Natural killer cell (primary cell): ENCODE measurements at regions not wholly inside any gene's neighbourhood (a gene's known extent, or its start where the extent isn't known, plus 50 kb on each side); places are given as distances from the start of the nearest gene placed in this dataset.

Source experiments
- ATAC-seq, 3 donors: fragments of 150-1000 bp in 2 of 3; fragments of 200-7000 bp in 1 of 3; cut with Tn5 transposase; 1 replicate in 1 of 3; 2 replicates in 2 of 3; pipeline ENCODE4 v1.10.0; 2021; ENCODE audit warnings: mild to moderate bottlenecking in 2 of 3, moderate library complexity in 2 of 3
- DNase-seq, 2 donors: peaks; one replicate each; pipeline versions ENCODE4 v3.0.0 to v3.0.0-alpha.2; 2013 to 2021; ENCODE audit warnings: mixed read lengths in 1 of 2
- H3K27ac ChIP-seq: one replicate; pipeline ENCODE4 v1.5.1; 2013; ENCODE audit warnings: mild to moderate bottlenecking, low read length
- H3K27me3 ChIP-seq: one replicate; pipeline ENCODE4 v1.6.1; 2013; ENCODE audit warnings: low read length; ENCODE audit not compliant: control insufficient read depth, insufficient read depth
- H3K36me3 ChIP-seq: one replicate; pipeline ENCODE4 v1.6.1; 2013; ENCODE audit warnings: low read length; ENCODE audit not compliant: control insufficient read depth, insufficient read depth
- H3K4me1 ChIP-seq: one replicate; pipeline ENCODE4 v1.6.1; 2013; ENCODE audit warnings: low read length; ENCODE audit not compliant: control insufficient read depth, insufficient read depth
- H3K4me3 ChIP-seq: one replicate; pipeline ENCODE4 v1.5.1; 2013; ENCODE audit warnings: low read length
- H3K9me3 ChIP-seq: one replicate; pipeline ENCODE4 v1.6.1; 2013; ENCODE audit warnings: low read length; ENCODE audit not compliant: control insufficient read depth, insufficient read depth
- H3K27ac Mint-ChIP-seq, 2 donors: one replicate each; pipeline ENCODE4 v1.8.0; 2022; ENCODE audit warnings: mild to moderate bottlenecking in 2 of 2, mixed read lengths in 2 of 2, moderate library complexity in 1 of 2
- H3K27me3 Mint-ChIP-seq, 2 donors: one replicate each; pipeline ENCODE4 v1.8.0; 2022; ENCODE audit warnings: low read depth in 2 of 2, mixed read lengths in 2 of 2
- H3K36me3 Mint-ChIP-seq: one replicate; pipeline ENCODE4 v1.8.0; 2022; ENCODE audit warnings: mixed read lengths
- H3K4me1 Mint-ChIP-seq, 2 donors: one replicate each; pipeline ENCODE4 v1.8.0; 2022; ENCODE audit warnings: mixed read lengths in 2 of 2
- H3K4me3 Mint-ChIP-seq: one replicate; pipeline ENCODE4 v1.8.0; 2022; ENCODE audit warnings: mild to moderate bottlenecking, moderate library complexity, mixed read lengths
- H3K9me3 Mint-ChIP-seq, 2 donors: one replicate each; pipeline ENCODE4 v1.8.0; 2022; ENCODE audit warnings: mixed read lengths in 2 of 2
- WGBS: methylation state at CpG from one replicate; pipeline ENCODE4 v1.1.7; 2013; ENCODE audit warnings: missing lambda C conversion rate; ENCODE audit not compliant: insufficient coverage; 5-methylcytosine and 5-hydroxymethylcytosine counted together
- intact Hi-C: fragments of 100-400 bp; cut with micrococcal nuclease; formaldehyde crosslinking; loops from one replicate; pipeline ENCODE4 v1.14.2; 2022
- TF ChIP-seq, protein P1 (sequence below): fragments of 200-600 bp; IDR thresholded peaks from one replicate; pipeline ENCODE4 v1.8.0; 2022; ENCODE audit warnings: antibody characterized with exemption

DNA sequence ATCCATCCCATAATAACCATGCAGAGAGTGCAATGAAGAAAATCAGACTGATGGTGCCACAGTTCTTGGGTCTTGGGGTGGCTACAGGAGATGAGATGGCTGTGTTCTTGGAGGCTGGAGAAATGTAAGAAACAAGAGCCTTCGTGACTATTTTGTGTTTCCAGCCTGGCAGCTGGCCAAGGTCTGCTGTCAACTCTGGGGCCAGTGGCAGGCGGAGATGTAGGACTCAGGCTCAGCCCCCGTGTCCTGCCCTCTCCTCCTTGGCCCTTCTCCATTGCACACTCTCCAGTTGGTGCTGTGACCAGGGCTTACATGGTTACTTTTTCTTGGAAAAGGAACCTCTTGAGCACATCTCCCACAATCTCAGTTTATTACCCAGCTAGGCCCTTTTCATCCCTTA is 235.4 kb downstream of the DMRT2 start:
- intact Hi-C loops: no loop called here
- no peak for DNase-seq
- no peaks in the 10 kb centered on the region for H3K27me3 ChIP-seq
- Mint-ChIP-seq H3K4me1 (no peaks in the 10 kb centered on the region), H3K36me3 (no peaks in the 10 kb centered on the region), H3K4me3 (no peak overlapping the region), H3K27me3 (peaks cover 0 to 7% of the 10 kb centered on the region in 2 donors), H3K9me3 (peaks cover 3 to 7% of the 10 kb centered on the region in 2 donors), H3K27ac (no peak overlapping the region)
- ATAC-seq: no peak
- 83% methylated on average over 3 of the region's 3 CpGs for WGBS
- H3K9me3 ChIP-seq: peaks cover 3% of the 10 kb centered on the region
- no peaks in the 10 kb centered on the region for H3K4me1 ChIP-seq
- H3K27ac ChIP-seq: no peak overlapping the region
- no peak overlapping the region for H3K4me3 ChIP-seq
- TF ChIP-seq, protein P1, sequence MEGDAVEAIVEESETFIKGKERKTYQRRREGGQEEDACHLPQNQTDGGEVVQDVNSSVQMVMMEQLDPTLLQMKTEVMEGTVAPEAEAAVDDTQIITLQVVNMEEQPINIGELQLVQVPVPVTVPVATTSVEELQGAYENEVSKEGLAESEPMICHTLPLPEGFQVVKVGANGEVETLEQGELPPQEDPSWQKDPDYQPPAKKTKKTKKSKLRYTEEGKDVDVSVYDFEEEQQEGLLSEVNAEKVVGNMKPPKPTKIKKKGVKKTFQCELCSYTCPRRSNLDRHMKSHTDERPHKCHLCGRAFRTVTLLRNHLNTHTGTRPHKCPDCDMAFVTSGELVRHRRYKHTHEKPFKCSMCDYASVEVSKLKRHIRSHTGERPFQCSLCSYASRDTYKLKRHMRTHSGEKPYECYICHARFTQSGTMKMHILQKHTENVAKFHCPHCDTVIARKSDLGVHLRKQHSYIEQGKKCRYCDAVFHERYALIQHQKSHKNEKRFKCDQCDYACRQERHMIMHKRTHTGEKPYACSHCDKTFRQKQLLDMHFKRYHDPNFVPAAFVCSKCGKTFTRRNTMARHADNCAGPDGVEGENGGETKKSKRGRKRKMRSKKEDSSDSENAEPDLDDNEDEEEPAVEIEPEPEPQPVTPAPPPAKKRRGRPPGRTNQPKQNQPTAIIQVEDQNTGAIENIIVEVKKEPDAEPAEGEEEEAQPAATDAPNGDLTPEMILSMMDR: no peak
- H3K36me3 ChIP-seq: no peaks in the 10 kb centered on the region

DNA sequence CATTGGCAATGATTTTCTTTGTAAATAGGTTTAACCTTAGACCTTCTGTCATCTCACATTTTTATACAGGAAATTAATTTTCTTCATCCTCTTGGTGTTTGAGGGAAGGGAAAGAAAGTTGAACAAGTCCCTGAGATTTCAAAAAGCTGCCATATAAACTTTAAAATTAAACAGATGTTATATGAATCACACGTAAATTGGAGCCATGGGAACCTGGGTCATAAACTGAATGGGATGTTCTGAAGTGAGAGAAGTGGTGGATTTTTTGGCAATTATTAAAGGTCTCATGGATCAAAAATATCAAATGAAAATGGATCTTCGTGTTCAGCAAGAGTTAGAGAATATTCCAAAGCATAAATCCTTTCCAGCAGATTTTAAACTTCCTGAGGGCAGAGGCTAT is 242.2 kb downstream of the DMRT2 start:
- no peaks in the 10 kb centered on the region for H3K36me3 ChIP-seq
- H3K27me3 ChIP-seq: no peaks in the 10 kb centered on the region
- WGBS: 56% methylated on average over 2 of the region's 2 CpGs
- TF ChIP-seq, protein P1: no peak
- H3K4me3 ChIP-seq: no peak overlapping the region
- intact Hi-C loops: no loop called here
- H3K27me3 Mint-ChIP-seq: peaks cover 0 to 3% of the 10 kb centered on the region in 2 donors
- H3K27ac ChIP-seq: no peak overlapping the region
- H3K36me3 Mint-ChIP-seq: no peaks in the 10 kb centered on the region
- H3K27ac Mint-ChIP-seq: no peak overlapping the region
- ATAC-seq (no peak), DNase-seq (no peak)
- no peaks in the 10 kb centered on the region for H3K9me3 ChIP-seq
- peaks cover 0 to 2% of the 10 kb centered on the region in 2 donors for H3K9me3 Mint-ChIP-seq
- H3K4me1 Mint-ChIP-seq: no peaks in the 10 kb centered on the region
- no peaks in the 10 kb centered on the region for H3K4me1 ChIP-seq
- no peak overlapping the region for H3K4me3 Mint-ChIP-seq

DNA sequence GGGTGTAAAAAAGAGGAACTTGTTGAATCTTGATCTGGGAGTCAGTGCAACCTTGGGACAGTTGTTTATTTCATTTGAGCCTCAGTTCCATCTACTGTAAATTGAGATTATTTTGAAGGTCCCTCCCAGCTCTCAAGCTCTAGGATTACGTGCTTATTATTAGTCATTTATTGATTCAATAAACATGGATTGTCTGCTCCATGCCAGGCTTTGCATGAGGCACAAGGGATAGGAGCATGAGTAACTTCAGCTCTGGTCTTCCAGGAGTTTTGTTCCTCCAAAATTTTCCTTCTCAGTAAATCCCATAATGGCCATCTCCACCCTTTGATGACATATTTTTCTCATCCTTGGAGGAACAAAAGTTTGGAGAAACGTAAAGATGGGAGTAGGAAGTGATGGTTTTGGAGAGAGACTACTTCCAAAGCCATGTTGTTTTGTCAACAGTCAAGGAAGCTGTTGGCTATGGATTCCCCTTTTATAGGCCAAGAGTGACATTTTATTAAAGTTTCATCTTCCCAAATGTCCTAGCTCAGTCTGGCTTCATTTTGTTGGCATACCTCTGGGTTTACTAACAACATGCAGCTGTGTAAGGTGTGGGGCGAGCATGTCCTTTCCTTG is 244.6 kb downstream of the DMRT2 start:
- H3K36me3 Mint-ChIP-seq: no peaks in the 10 kb centered on the region
- Histone ChIP-seq H3K36me3 (no peaks in the 10 kb centered on the region), H3K4me3 (no peak overlapping the region), H3K9me3 (no peaks in the 10 kb centered on the region), H3K27ac (no peak overlapping the region), H3K4me1 (no peaks in the 10 kb centered on the region), H3K27me3 (no peaks in the 10 kb centered on the region)
- H3K4me1 Mint-ChIP-seq: no peaks in the 10 kb centered on the region
- H3K27me3 Mint-ChIP-seq: peaks cover 0 to 3% of the 10 kb centered on the region in 2 donors
- intact Hi-C loops: no loop called here
- H3K4me3 Mint-ChIP-seq: no peak overlapping the region
- no peak for ATAC-seq
- peaks cover 0 to 2% of the 10 kb centered on the region in 2 donors for H3K9me3 Mint-ChIP-seq
- H3K27ac Mint-ChIP-seq: no peak overlapping the region
- TF ChIP-seq, protein P1: no peak
- no peak for DNase-seq
- WGBS: 68% methylated on average over 2 of the region's 3 CpGs

DNA sequence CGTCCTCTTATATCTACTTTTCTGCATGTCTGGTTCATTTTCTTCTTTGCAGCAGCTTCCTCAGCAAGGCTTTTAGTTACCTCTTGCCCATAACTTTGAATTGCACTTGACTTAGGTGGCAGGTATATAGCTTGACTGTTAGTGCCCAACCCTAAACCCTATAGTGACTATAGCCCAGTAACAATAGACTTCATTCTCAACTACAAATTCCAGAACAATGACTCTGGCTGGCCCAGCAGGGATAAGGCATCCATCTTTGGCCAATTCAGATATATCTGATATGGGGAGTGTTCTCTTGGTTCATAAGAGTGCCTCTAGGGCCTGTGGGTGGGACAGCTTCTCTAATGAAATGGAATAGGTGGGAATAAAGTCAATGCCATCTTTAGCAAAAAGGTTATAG is 246.2 kb downstream of the DMRT2 start:
- Mint-ChIP-seq H3K4me1 (no peaks in the 10 kb centered on the region), H3K9me3 (peaks cover 0 to 2% of the 10 kb centered on the region in 2 donors), H3K4me3 (no peak overlapping the region), H3K27me3 (peaks cover 0 to 3% of the 10 kb centered on the region in 2 donors), H3K36me3 (no peaks in the 10 kb centered on the region), H3K27ac (no peak overlapping the region)
- Histone ChIP-seq H3K4me1 (no peaks in the 10 kb centered on the region), H3K9me3 (no peaks in the 10 kb centered on the region), H3K27me3 (no peaks in the 10 kb centered on the region), H3K4me3 (no peak overlapping the region), H3K36me3 (no peaks in the 10 kb centered on the region), H3K27ac (no peak overlapping the region)
- 100% methylated on average over 1 of the region's 1 CpG for WGBS
- intact Hi-C loops: no loop called here
- ATAC-seq: no peak
- DNase-seq: no peak
- TF ChIP-seq, protein P1: no peak
